Naive thymus-derived CD4-positive, alpha-beta T cell (primary cell): ENCODE measurements at regions not wholly inside any gene's neighbourhood (a gene's known extent, or its start where the extent isn't known, plus 50 kb on each side); places are given as distances from the start of the nearest gene placed in this dataset.

ENCODE experiments used
- ATAC-seq: fragments of 150-1000 bp; cut with Tn5 transposase; 2 replicates; pipeline ENCODE4 v1.10.0; 2021; ENCODE audit warnings: mild to moderate bottlenecking, moderate library complexity
- CTCF ChIA-PET: fragments of 350-600 bp; sonication (Branson Sonifier 250); formaldehyde crosslinking; loops from one replicate; lab custom pipeline; 2021; ENCODE audit warnings: antibody characterized with exemption; lab: Charles Lee
- POLR2A ChIA-PET: fragments of 350-600 bp; sonication (Branson Sonifier 250); formaldehyde crosslinking; loops from one replicate; lab custom pipeline; 2021; ENCODE audit warnings: antibody characterized with exemption, inconsistent platforms; lab: Charles Lee
- DNase-seq, 9 donors: peaks; one replicate each; pipeline versions ENCODE4 v3.0.0 to v3.0.0-alpha.2; 2020 to 2022; ENCODE audit warnings: mixed read lengths in 1 of 9
- H3K27ac ChIP-seq: one replicate; pipeline ENCODE4 v1.7.0; 2013; ENCODE audit warnings: mild to moderate bottlenecking, low read depth, low read length, moderate library complexity
- H3K27me3 ChIP-seq, 2 donors: one replicate each; pipeline ENCODE4 v1.7.0; 2013; ENCODE audit warnings: low read length in 2 of 2, mild to moderate bottlenecking in 2 of 2, moderate library complexity in 2 of 2; ENCODE audit not compliant: control insufficient read depth in 2 of 2, insufficient read depth in 2 of 2
- H3K36me3 ChIP-seq, 3 experiments: 1 replicate in 2 of 3; 2 replicates in 1 of 3; pipeline ENCODE4 v1.7.0; 2013; ENCODE audit warnings: low read length in 3 of 3, mild to moderate bottlenecking in 3 of 3, moderate library complexity in 1 of 3; ENCODE audit not compliant: insufficient read depth in 3 of 3, control insufficient read depth in 2 of 3
- H3K4me1 ChIP-seq, 2 donors: one replicate each; pipeline ENCODE4 v1.7.0; 2013; ENCODE audit warnings: low read length in 2 of 2, mild to moderate bottlenecking in 2 of 2, moderate library complexity in 1 of 2; ENCODE audit not compliant: control insufficient read depth in 2 of 2, insufficient read depth in 2 of 2
- H3K4me3 ChIP-seq: 2 replicates; pipeline ENCODE4 v1.7.0; 2013; ENCODE audit warnings: mild to moderate bottlenecking, low read length
- H3K9me3 ChIP-seq, 3 experiments: 1 replicate in 2 of 3; 2 replicates in 1 of 3; pipeline ENCODE4 v1.7.0; 2013; ENCODE audit warnings: low read length in 3 of 3; ENCODE audit not compliant: control insufficient read depth in 2 of 3
- H3K27ac Mint-ChIP-seq, 9 donors: one replicate each; pipeline ENCODE4 v1.8.0; 2020 to 2022; ENCODE audit warnings: mixed read lengths in 9 of 9, mild to moderate bottlenecking in 8 of 9, moderate library complexity in 5 of 9, inconsistent platforms in 2 of 9
- H3K27me3 Mint-ChIP-seq, 5 donors: one replicate each; pipeline ENCODE4 v1.8.0; 2021 to 2022; ENCODE audit warnings: mixed read lengths in 5 of 5, mild to moderate bottlenecking in 1 of 5
- H3K36me3 Mint-ChIP-seq, 5 donors: one replicate each; pipeline ENCODE4 v1.8.0; 2020 to 2022; ENCODE audit warnings: mixed read lengths in 5 of 5, mild to moderate bottlenecking in 3 of 5, inconsistent platforms in 1 of 5
- H3K4me1 Mint-ChIP-seq, 7 donors: one replicate each; pipeline ENCODE4 v1.8.0; 2020 to 2022; ENCODE audit warnings: mixed read lengths in 7 of 7, mild to moderate bottlenecking in 3 of 7, inconsistent platforms in 1 of 7
- H3K4me3 Mint-ChIP-seq, 10 donors: one replicate each; pipeline ENCODE4 v1.8.0; 2020 to 2022; ENCODE audit warnings: mild to moderate bottlenecking in 10 of 10, mixed read lengths in 10 of 10, moderate library complexity in 6 of 10, inconsistent platforms in 2 of 10
- H3K9me3 Mint-ChIP-seq, 11 donors: one replicate each; pipeline ENCODE4 v1.8.0; 2020 to 2022; ENCODE audit warnings: mixed read lengths in 11 of 11, mild to moderate bottlenecking in 4 of 11, inconsistent platforms in 1 of 11, moderate library complexity in 1 of 11
- intact Hi-C, 2 donors: fragments of 100-400 bp; cut with micrococcal nuclease; formaldehyde crosslinking; loops; one replicate each; pipeline ENCODE4 v1.15.1; 2023

- H3K27me3 ChIP-seq: no peaks in the 10 kb centered on the region
- H3K4me1 ChIP-seq: no peaks in the 10 kb centered on the region
- no peak overlapping the region for H3K27ac ChIP-seq
- H3K9me3 ChIP-seq: no peaks in the 10 kb centered on the region
- Mint-ChIP-seq H3K27me3 (peaks cover 0 to 6% (median 0%) of the 10 kb centered on the region in 5 donors), H3K4me1 (no peaks in the 10 kb centered on the region), H3K9me3 (peaks cover 0 to 6% (median 3%) of the 10 kb centered on the region in 11 donors), H3K36me3 (no peaks in the 10 kb centered on the region), H3K4me3 (no peak overlapping the region), H3K27ac (no peak overlapping the region)
- H3K4me3 ChIP-seq: no peak overlapping the region
- ATAC-seq (no peak), DNase-seq (no peak)
- CTCF ChIA-PET: no interaction called here
- H3K36me3 ChIP-seq: no peaks in the 10 kb centered on the region
- intact Hi-C loops: no loop called here
- POLR2A ChIA-PET: no interaction called here
These were observed 418.0 kb upstream of the ST6GAL2 start for GRCh38 chr2:107303964-107304363.

GRCh38 chr2:107305966-107306365, 420.0 kb upstream of the ST6GAL2 start:
- no peaks in the 10 kb centered on the region for H3K36me3 ChIP-seq
- DNase-seq: no peak
- no peaks in the 10 kb centered on the region for H3K27me3 ChIP-seq
- no peak overlapping the region for H3K27ac ChIP-seq
- no peak overlapping the region for H3K27ac Mint-ChIP-seq
- no peak overlapping the region for H3K4me3 ChIP-seq
- H3K36me3 Mint-ChIP-seq: no peaks in the 10 kb centered on the region
- intact Hi-C loops: no loop called here
- peaks cover 0 to 6% (median 0%) of the 10 kb centered on the region in 5 donors for H3K27me3 Mint-ChIP-seq
- H3K9me3 Mint-ChIP-seq: peaks cover 2 to 11% (median 6%) of the 10 kb centered on the region in 11 donors
- H3K9me3 ChIP-seq: no peaks in the 10 kb centered on the region
- ChIA-PET CTCF (no interaction called here), POLR2A (no interaction called here)
- H3K4me1 Mint-ChIP-seq: no peaks in the 10 kb centered on the region
- ATAC-seq: no peak
- no peak overlapping the region for H3K4me3 Mint-ChIP-seq
- no peaks in the 10 kb centered on the region for H3K4me1 ChIP-seq

- no peak overlapping the region for H3K4me3 Mint-ChIP-seq
- intact Hi-C loops: no loop called here
- H3K4me1 ChIP-seq: no peaks in the 10 kb centered on the region
- ChIA-PET CTCF (no interaction called here), POLR2A (no interaction called here)
- peaks cover 2 to 11% (median 7%) of the 10 kb centered on the region in 11 donors for H3K9me3 Mint-ChIP-seq
- no peaks in the 10 kb centered on the region for H3K36me3 Mint-ChIP-seq
- DNase-seq: no peak
- no peaks in the 10 kb centered on the region for H3K9me3 ChIP-seq
- H3K4me1 Mint-ChIP-seq: no peaks in the 10 kb centered on the region
- H3K4me3 ChIP-seq: no peak overlapping the region
- no peak overlapping the region for H3K27ac ChIP-seq
- no peak overlapping the region for H3K27ac Mint-ChIP-seq
- no peaks in the 10 kb centered on the region for H3K27me3 ChIP-seq
- peaks cover 0 to 4% (median 0%) of the 10 kb centered on the region in 5 donors for H3K27me3 Mint-ChIP-seq
- H3K36me3 ChIP-seq: no peaks in the 10 kb centered on the region
- ATAC-seq: no peak
These were observed 420.9 kb upstream of the ST6GAL2 start for GRCh38 chr2:107306881-107307280.

GRCh38 chr2:107308835-107309234, 422.9 kb upstream of the ST6GAL2 start:
- Mint-ChIP-seq H3K4me3 (no peak overlapping the region), H3K9me3 (peaks cover 2 to 11% (median 9%) of the 10 kb centered on the region in 11 donors), H3K27ac (no peak overlapping the region), H3K4me1 (peaks cover 0 to 2% (median 0%) of the 10 kb centered on the region in 7 donors), H3K36me3 (no peaks in the 10 kb centered on the region), H3K27me3 (peaks cover 0 to 4% (median 0%) of the 10 kb centered on the region in 5 donors)
- POLR2A ChIA-PET: interaction anchor here (0.6 kb wide), 1 partner anchor 256 kb away, joined by 3 read pairs; no protein-coding TSS in a partner anchor
- no peak for ATAC-seq
- intact Hi-C loops: no loop called here
- CTCF ChIA-PET: no interaction called here
- H3K27me3 ChIP-seq: no peaks in the 10 kb centered on the region
- H3K27ac ChIP-seq: no peak overlapping the region
- H3K36me3 ChIP-seq: no peaks in the 10 kb centered on the region
- DNase-seq: no peak
- no peaks in the 10 kb centered on the region for H3K9me3 ChIP-seq
- H3K4me1 ChIP-seq: no peaks in the 10 kb centered on the region
- H3K4me3 ChIP-seq: no peak overlapping the region

GRCh38 chr2:107312240-107312639, 426.3 kb upstream of the ST6GAL2 start:
- no peak overlapping the region for H3K27ac Mint-ChIP-seq
- ChIA-PET CTCF (no interaction called here), POLR2A (no interaction called here)
- Histone ChIP-seq H3K4me1 (no peaks in the 10 kb centered on the region), H3K9me3 (no peaks in the 10 kb centered on the region), H3K4me3 (no peak overlapping the region), H3K36me3 (no peaks in the 10 kb centered on the region), H3K27ac (no peak overlapping the region), H3K27me3 (no peaks in the 10 kb centered on the region)
- no peaks in the 10 kb centered on the region for H3K36me3 Mint-ChIP-seq
- no peak for DNase-seq
- H3K27me3 Mint-ChIP-seq: peaks cover 0 to 4% (median 0%) of the 10 kb centered on the region in 5 donors
- intact Hi-C loops: no loop called here
- H3K4me3 Mint-ChIP-seq: no peak overlapping the region
- peaks cover 0 to 2% (median 0%) of the 10 kb centered on the region in 7 donors for H3K4me1 Mint-ChIP-seq
- no peak for ATAC-seq
- peaks cover 3 to 18% (median 8%) of the 10 kb centered on the region in 11 donors for H3K9me3 Mint-ChIP-seq

GRCh38 chr2:107313316-107313715, 427.3 kb upstream of the ST6GAL2 start:
- H3K27me3 ChIP-seq: no peaks in the 10 kb centered on the region
- H3K27me3 Mint-ChIP-seq: peaks cover 0 to 4% (median 0%) of the 10 kb centered on the region in 5 donors
- intact Hi-C loops: no loop called here
- DNase-seq: no peak
- no peaks in the 10 kb centered on the region for H3K4me1 ChIP-seq
- H3K27ac ChIP-seq: no peak overlapping the region
- POLR2A ChIA-PET: no interaction called here
- no peak overlapping the region for H3K27ac Mint-ChIP-seq
- CTCF ChIA-PET: no interaction called here
- H3K4me3 Mint-ChIP-seq: no peak overlapping the region
- no peaks in the 10 kb centered on the region for H3K9me3 ChIP-seq
- H3K4me1 Mint-ChIP-seq: peaks cover 0 to 2% (median 0%) of the 10 kb centered on the region in 7 donors
- no peaks in the 10 kb centered on the region for H3K36me3 ChIP-seq
- H3K36me3 Mint-ChIP-seq: no peaks in the 10 kb centered on the region
- ATAC-seq: no peak
- peaks cover 3 to 13% (median 8%) of the 10 kb centered on the region in 11 donors for H3K9me3 Mint-ChIP-seq
- H3K4me3 ChIP-seq: no peak overlapping the region

GRCh38 chr2:107320881-107321280, 434.9 kb upstream of the ST6GAL2 start:
- ATAC-seq: no peak
- ChIA-PET CTCF (no interaction called here), POLR2A (no interaction called here)
- DNase-seq: no peak
- Mint-ChIP-seq H3K4me1 (no peaks in the 10 kb centered on the region), H3K36me3 (no peaks in the 10 kb centered on the region), H3K27me3 (no peaks in the 10 kb centered on the region), H3K27ac (no peak overlapping the region), H3K9me3 (peaks cover 0 to 13% (median 2%) of the 10 kb centered on the region in 11 donors), H3K4me3 (no peak overlapping the region)
- H3K9me3 ChIP-seq: no peaks in the 10 kb centered on the region
- no peaks in the 10 kb centered on the region for H3K36me3 ChIP-seq
- H3K27me3 ChIP-seq: no peaks in the 10 kb centered on the region
- intact Hi-C loops: no loop called here
- H3K4me1 ChIP-seq: no peaks in the 10 kb centered on the region
- H3K4me3 ChIP-seq: no peak overlapping the region
- no peak overlapping the region for H3K27ac ChIP-seq
